ENCODE measurements at regions not wholly inside any gene's neighbourhood (a gene's known extent, or its start where the extent isn't known, plus 50 kb on each side); places are given as distances from the start of the nearest gene placed in this dataset.

DNA sequence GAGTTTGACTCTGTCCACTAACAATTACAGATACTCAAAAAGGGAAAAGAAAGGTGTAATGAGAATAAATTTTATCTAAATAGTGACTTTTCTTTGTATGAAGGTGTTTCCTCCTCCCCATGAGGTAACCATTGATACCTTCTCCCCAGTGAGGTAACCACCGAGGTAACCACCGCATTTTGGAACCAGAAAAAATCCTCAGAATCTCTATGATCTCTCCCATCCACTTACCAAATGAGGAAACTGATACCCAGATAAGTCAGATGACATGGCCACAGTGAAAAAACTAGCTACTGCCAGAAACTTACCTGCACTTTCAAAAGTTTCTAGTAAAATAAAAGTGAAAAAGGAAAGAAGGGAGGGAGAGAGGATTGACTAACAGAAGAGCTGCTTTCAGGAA, 124.0 kb upstream of the FNDC3A start:
- TF ChIP-seq, protein P1, sequence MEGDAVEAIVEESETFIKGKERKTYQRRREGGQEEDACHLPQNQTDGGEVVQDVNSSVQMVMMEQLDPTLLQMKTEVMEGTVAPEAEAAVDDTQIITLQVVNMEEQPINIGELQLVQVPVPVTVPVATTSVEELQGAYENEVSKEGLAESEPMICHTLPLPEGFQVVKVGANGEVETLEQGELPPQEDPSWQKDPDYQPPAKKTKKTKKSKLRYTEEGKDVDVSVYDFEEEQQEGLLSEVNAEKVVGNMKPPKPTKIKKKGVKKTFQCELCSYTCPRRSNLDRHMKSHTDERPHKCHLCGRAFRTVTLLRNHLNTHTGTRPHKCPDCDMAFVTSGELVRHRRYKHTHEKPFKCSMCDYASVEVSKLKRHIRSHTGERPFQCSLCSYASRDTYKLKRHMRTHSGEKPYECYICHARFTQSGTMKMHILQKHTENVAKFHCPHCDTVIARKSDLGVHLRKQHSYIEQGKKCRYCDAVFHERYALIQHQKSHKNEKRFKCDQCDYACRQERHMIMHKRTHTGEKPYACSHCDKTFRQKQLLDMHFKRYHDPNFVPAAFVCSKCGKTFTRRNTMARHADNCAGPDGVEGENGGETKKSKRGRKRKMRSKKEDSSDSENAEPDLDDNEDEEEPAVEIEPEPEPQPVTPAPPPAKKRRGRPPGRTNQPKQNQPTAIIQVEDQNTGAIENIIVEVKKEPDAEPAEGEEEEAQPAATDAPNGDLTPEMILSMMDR (IDR thresholded peaks at IDR 0.05; ENCODE audit: low read depth, low read length, poor library complexity, severe bottlenecking), result no peak
- no peak for TF ChIP-seq EZH2phosphoT487 (IDR thresholded peaks at IDR 0.05; ENCODE audit: borderline replicate concordance, low read length)

Data from DOHH2 (cell line).